ENCODE measurements at regions not wholly inside any gene's neighbourhood (a gene's known extent, or its start where the extent isn't known, plus 50 kb on each side); places are given as distances from the start of the nearest gene placed in this dataset.

DNA sequence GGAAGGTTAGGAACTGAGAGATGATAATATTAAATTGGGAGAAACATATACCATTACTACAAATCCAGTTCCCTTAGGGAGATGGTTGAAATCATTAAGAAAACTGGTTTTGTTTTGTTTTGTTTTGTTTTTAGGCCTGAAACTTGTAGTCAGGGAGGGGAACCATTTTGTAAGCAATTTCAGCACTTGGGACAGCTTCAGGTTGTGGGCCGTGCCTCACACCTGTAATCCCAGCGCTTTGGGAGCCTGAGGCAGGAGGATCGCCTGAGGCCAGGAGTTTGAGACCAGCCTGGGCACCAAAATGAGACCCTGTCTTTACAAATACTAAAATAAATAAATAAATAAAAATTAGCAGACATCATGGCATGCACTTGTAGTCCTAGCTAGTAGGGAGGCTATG is 694.3 kb upstream of the NR5A2 start:
- H3K4me1 ChIP-seq (ENCODE audit: control insufficient read depth in 2 of 2, insufficient read depth in 2 of 2, low read length in 2 of 2): no peaks in the 10 kb centered on the region
- H3K27me3 ChIP-seq (ENCODE audit: control insufficient read depth in 2 of 2, insufficient read depth in 2 of 2, low read length in 2 of 2): no peaks in the 10 kb centered on the region
- H3K4me3 ChIP-seq (ENCODE audit: low read length in 2 of 2): no peak overlapping the region
- no peak overlapping the region for H3K9ac ChIP-seq (ENCODE audit: low read depth in 1 of 2, low read length in 2 of 2)
- H3K36me3 ChIP-seq (ENCODE audit: control insufficient read depth in 2 of 2, insufficient read depth in 2 of 2, low read length in 2 of 2): no peaks in the 10 kb centered on the region
- H3K9me3 ChIP-seq (ENCODE audit: control insufficient read depth in 2 of 2, low read length in 2 of 2): no peaks in the 10 kb centered on the region
- no peak overlapping the region for H3K27ac ChIP-seq (ENCODE audit: low read depth in 2 of 2, low read length in 2 of 2)

- no peaks in the 10 kb centered on the region for H3K36me3 ChIP-seq (ENCODE audit: control insufficient read depth in 2 of 2, insufficient read depth in 2 of 2, low read length in 2 of 2)
- no peaks in the 10 kb centered on the region for H3K27me3 ChIP-seq (ENCODE audit: control insufficient read depth in 2 of 2, insufficient read depth in 2 of 2, low read length in 2 of 2)
- H3K4me3 ChIP-seq (ENCODE audit: low read length in 2 of 2): no peak overlapping the region
- no peak overlapping the region for H3K9ac ChIP-seq (ENCODE audit: low read depth in 1 of 2, low read length in 2 of 2)
- H3K27ac ChIP-seq (ENCODE audit: low read depth in 2 of 2, low read length in 2 of 2): no peak overlapping the region
- H3K4me1 ChIP-seq (ENCODE audit: control insufficient read depth in 2 of 2, insufficient read depth in 2 of 2, low read length in 2 of 2): no peaks in the 10 kb centered on the region
- H3K9me3 ChIP-seq (ENCODE audit: control insufficient read depth in 2 of 2, low read length in 2 of 2): no peaks in the 10 kb centered on the region
Measured at GRCh38 chr1:199335496-199335895, 692.0 kb upstream of the NR5A2 start.

DNA sequence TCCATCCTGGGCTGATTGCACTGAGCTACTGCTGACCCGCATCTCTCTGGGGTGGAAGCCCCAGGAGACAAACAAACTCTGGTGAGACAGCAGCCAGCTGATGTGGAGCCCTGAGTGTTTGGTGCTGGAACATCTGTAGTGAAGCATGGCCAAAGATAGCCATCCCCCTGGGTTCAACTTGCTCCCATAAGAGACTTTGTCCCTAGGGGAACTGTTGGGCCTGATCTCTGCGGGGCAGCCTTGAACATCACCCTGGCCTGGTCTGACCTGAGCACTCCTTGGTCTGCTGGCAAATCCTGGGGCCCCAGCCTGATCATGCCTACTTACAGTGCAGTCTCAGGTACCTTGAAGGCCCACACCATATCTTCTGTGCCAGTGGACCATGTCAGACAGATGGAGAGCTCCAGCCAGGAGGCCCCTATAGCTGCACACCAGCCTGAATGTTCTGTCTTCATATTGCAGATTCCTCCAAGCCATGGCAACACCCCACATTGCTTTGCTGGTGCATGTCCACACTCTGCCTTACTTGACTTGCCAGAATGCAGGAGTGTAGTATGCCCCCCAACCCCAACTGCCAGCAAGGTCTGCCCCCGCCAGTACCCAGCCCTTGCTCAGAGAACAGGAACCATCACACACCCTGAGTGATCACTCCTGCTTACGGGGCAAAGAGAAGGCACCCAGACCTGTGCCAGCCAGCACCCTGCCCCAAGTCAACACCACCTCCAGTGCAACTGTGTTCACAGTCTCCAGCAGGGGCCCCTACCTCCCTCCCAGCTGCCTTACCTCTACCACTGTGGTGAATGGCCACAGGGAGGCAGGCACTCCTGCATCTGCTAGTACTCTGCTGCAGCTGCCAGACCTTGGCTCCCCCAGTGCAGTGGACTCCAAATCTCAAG is 690.5 kb upstream of the NR5A2 start:
- Histone ChIP-seq H3K36me3 (ENCODE audit: control insufficient read depth in 2 of 2, insufficient read depth in 2 of 2, low read length in 2 of 2) (no peaks in the 10 kb centered on the region), H3K9ac (ENCODE audit: low read depth in 1 of 2, low read length in 2 of 2) (no peak overlapping the region), H3K27ac (ENCODE audit: low read depth in 2 of 2, low read length in 2 of 2) (no peak overlapping the region), H3K4me3 (ENCODE audit: low read length in 2 of 2) (no peak overlapping the region), H3K27me3 (ENCODE audit: control insufficient read depth in 2 of 2, insufficient read depth in 2 of 2, low read length in 2 of 2) (no peaks in the 10 kb centered on the region), H3K9me3 (ENCODE audit: control insufficient read depth in 2 of 2, low read length in 2 of 2) (no peaks in the 10 kb centered on the region), H3K4me1 (ENCODE audit: control insufficient read depth in 2 of 2, insufficient read depth in 2 of 2, low read length in 2 of 2) (no peaks in the 10 kb centered on the region)

DNA sequence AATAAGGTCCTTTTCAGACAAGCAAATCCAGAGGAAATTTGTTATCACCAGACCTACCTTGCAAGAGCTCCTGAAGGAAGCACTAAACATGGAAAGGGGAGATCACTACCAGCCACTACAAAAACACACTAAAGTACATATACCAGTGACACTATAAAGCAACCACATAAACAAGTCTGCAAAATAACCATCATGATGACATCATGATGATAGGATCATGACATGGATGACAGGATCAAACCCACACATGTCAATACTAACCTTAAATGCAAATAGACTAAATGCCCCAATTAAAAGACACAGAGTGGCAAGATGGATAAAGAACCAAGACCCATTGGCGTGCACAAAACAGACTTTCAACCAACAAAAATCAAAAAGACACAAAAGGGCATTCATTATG is 688.8 kb upstream of the NR5A2 start:
- Histone ChIP-seq H3K36me3 (ENCODE audit: control insufficient read depth in 2 of 2, insufficient read depth in 2 of 2, low read length in 2 of 2) (no peaks in the 10 kb centered on the region), H3K9ac (ENCODE audit: low read depth in 1 of 2, low read length in 2 of 2) (no peak overlapping the region), H3K4me3 (ENCODE audit: low read length in 2 of 2) (no peak overlapping the region), H3K27me3 (ENCODE audit: control insufficient read depth in 2 of 2, insufficient read depth in 2 of 2, low read length in 2 of 2) (no peaks in the 10 kb centered on the region), H3K4me1 (ENCODE audit: control insufficient read depth in 2 of 2, insufficient read depth in 2 of 2, low read length in 2 of 2) (no peaks in the 10 kb centered on the region), H3K9me3 (ENCODE audit: control insufficient read depth in 2 of 2, low read length in 2 of 2) (no peaks in the 10 kb centered on the region), H3K27ac (ENCODE audit: low read depth in 2 of 2, low read length in 2 of 2) (no peak overlapping the region)

- Histone ChIP-seq H3K4me3 (ENCODE audit: low read length in 2 of 2) (no peak overlapping the region), H3K36me3 (ENCODE audit: control insufficient read depth in 2 of 2, insufficient read depth in 2 of 2, low read length in 2 of 2) (no peaks in the 10 kb centered on the region), H3K27ac (ENCODE audit: low read depth in 2 of 2, low read length in 2 of 2) (no peak overlapping the region), H3K27me3 (ENCODE audit: control insufficient read depth in 2 of 2, insufficient read depth in 2 of 2, low read length in 2 of 2) (no peaks in the 10 kb centered on the region), H3K9ac (ENCODE audit: low read depth in 1 of 2, low read length in 2 of 2) (no peak overlapping the region), H3K4me1 (ENCODE audit: control insufficient read depth in 2 of 2, insufficient read depth in 2 of 2, low read length in 2 of 2) (no peaks in the 10 kb centered on the region), H3K9me3 (ENCODE audit: control insufficient read depth in 2 of 2, low read length in 2 of 2) (no peaks in the 10 kb centered on the region)
Measured at GRCh38 chr1:199352351-199352750, 675.2 kb upstream of the NR5A2 start.

DNA sequence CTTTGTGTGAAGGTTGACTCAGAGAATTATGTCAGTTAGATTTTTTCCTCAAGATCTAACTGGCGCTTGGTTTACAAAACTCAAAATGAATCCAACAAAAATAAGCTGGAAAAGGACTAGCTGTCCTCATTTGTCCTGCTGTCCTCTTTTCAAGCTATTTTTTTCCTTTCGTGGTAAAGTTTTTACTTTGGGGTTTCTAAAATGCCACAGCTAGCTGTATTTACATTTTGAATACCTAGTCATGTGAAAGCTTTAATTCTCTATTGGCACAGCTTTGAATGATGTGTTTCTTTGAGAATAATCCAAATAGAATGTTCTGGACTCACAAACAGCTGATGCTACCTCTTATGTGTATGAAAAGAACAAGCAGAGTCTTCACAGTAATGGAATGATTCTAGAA is 673.6 kb upstream of the NR5A2 start:
- Histone ChIP-seq H3K27ac (ENCODE audit: low read depth in 2 of 2, low read length in 2 of 2) (no peak overlapping the region), H3K9me3 (ENCODE audit: control insufficient read depth in 2 of 2, low read length in 2 of 2) (no peaks in the 10 kb centered on the region), H3K4me1 (ENCODE audit: control insufficient read depth in 2 of 2, insufficient read depth in 2 of 2, low read length in 2 of 2) (no peaks in the 10 kb centered on the region), H3K27me3 (ENCODE audit: control insufficient read depth in 2 of 2, insufficient read depth in 2 of 2, low read length in 2 of 2) (no peaks in the 10 kb centered on the region), H3K9ac (ENCODE audit: low read depth in 1 of 2, low read length in 2 of 2) (no peak overlapping the region), H3K36me3 (ENCODE audit: control insufficient read depth in 2 of 2, insufficient read depth in 2 of 2, low read length in 2 of 2) (no peaks in the 10 kb centered on the region), H3K4me3 (ENCODE audit: low read length in 2 of 2) (no peak overlapping the region)

- Histone ChIP-seq H3K9me3 (ENCODE audit: control insufficient read depth in 2 of 2, low read length in 2 of 2) (no peaks in the 10 kb centered on the region), H3K27ac (ENCODE audit: low read depth in 2 of 2, low read length in 2 of 2) (no peak overlapping the region), H3K27me3 (ENCODE audit: control insufficient read depth in 2 of 2, insufficient read depth in 2 of 2, low read length in 2 of 2) (no peaks in the 10 kb centered on the region), H3K4me1 (ENCODE audit: control insufficient read depth in 2 of 2, insufficient read depth in 2 of 2, low read length in 2 of 2) (no peaks in the 10 kb centered on the region), H3K9ac (ENCODE audit: low read depth in 1 of 2, low read length in 2 of 2) (no peak overlapping the region), H3K4me3 (ENCODE audit: low read length in 2 of 2) (no peak overlapping the region), H3K36me3 (ENCODE audit: control insufficient read depth in 2 of 2, insufficient read depth in 2 of 2, low read length in 2 of 2) (no peaks in the 10 kb centered on the region)
Measured at GRCh38 chr1:199356561-199356960, 670.9 kb upstream of the NR5A2 start.

DNA sequence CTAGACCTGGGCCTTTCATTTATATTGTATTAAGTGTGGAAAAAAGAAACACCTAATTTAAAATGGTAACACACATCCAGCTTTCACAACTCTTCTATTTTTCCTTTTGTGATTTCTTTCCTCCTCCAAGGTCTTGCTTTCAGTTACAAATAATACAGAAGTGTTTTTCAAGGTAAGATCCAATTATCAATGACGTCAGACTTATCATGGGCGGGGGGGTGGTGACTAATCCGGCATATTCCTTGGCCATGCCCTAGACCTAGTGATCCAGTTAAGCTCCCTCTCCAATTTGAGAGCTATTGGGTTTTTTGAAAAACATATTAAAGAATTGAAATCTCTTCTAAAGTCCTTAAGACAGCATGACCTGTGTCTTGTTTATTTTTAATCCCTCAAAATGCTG is 669.9 kb upstream of the NR5A2 start:
- Histone ChIP-seq H3K9ac (ENCODE audit: low read depth in 1 of 2, low read length in 2 of 2) (no peak overlapping the region), H3K27ac (ENCODE audit: low read depth in 2 of 2, low read length in 2 of 2) (no peak overlapping the region), H3K4me1 (ENCODE audit: control insufficient read depth in 2 of 2, insufficient read depth in 2 of 2, low read length in 2 of 2) (no peaks in the 10 kb centered on the region), H3K36me3 (ENCODE audit: control insufficient read depth in 2 of 2, insufficient read depth in 2 of 2, low read length in 2 of 2) (no peaks in the 10 kb centered on the region), H3K27me3 (ENCODE audit: control insufficient read depth in 2 of 2, insufficient read depth in 2 of 2, low read length in 2 of 2) (no peaks in the 10 kb centered on the region), H3K9me3 (ENCODE audit: control insufficient read depth in 2 of 2, low read length in 2 of 2) (no peaks in the 10 kb centered on the region), H3K4me3 (ENCODE audit: low read length in 2 of 2) (no peak overlapping the region)

GRCh38 chr1:199362996-199363395 is 664.5 kb upstream of the NR5A2 start:
- Histone ChIP-seq H3K4me1 (ENCODE audit: control insufficient read depth in 2 of 2, insufficient read depth in 2 of 2, low read length in 2 of 2) (no peaks in the 10 kb centered on the region), H3K36me3 (ENCODE audit: control insufficient read depth in 2 of 2, insufficient read depth in 2 of 2, low read length in 2 of 2) (no peaks in the 10 kb centered on the region), H3K4me3 (ENCODE audit: low read length in 2 of 2) (no peak overlapping the region), H3K9ac (ENCODE audit: low read depth in 1 of 2, low read length in 2 of 2) (no peak overlapping the region), H3K27me3 (ENCODE audit: control insufficient read depth in 2 of 2, insufficient read depth in 2 of 2, low read length in 2 of 2) (no peaks in the 10 kb centered on the region), H3K27ac (ENCODE audit: low read depth in 2 of 2, low read length in 2 of 2) (no peak overlapping the region), H3K9me3 (ENCODE audit: control insufficient read depth in 2 of 2, low read length in 2 of 2) (no peaks in the 10 kb centered on the region)

DNA sequence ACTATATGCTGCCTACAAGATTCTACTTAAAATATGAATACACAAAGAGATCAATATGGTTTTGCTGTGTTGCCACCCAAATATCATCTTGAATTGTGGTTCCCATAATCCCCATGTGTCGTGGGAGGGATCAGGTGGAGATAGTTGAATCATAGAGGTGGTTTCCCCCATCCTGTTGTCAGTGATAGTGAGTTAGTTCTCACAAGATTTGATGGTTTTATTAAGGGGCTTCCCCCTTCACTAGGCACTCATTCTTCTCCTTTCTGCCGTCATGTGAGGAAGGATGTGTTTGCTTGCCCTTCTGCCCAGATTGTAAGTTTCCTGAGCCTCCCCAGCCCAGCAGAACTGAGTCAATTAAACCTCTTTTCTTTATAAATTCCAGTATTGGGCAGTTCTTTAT is 654.4 kb upstream of the NR5A2 start:
- Histone ChIP-seq H3K36me3 (ENCODE audit: control insufficient read depth in 2 of 2, insufficient read depth in 2 of 2, low read length in 2 of 2) (no peaks in the 10 kb centered on the region), H3K4me3 (ENCODE audit: low read length in 2 of 2) (no peak overlapping the region), H3K4me1 (ENCODE audit: control insufficient read depth in 2 of 2, insufficient read depth in 2 of 2, low read length in 2 of 2) (no peaks in the 10 kb centered on the region), H3K27me3 (ENCODE audit: control insufficient read depth in 2 of 2, insufficient read depth in 2 of 2, low read length in 2 of 2) (no peaks in the 10 kb centered on the region), H3K27ac (ENCODE audit: low read depth in 2 of 2, low read length in 2 of 2) (no peak overlapping the region), H3K9me3 (ENCODE audit: control insufficient read depth in 2 of 2, low read length in 2 of 2) (peaks cover 0 to 4% of the 10 kb centered on the region in 2 donors), H3K9ac (ENCODE audit: low read depth in 1 of 2, low read length in 2 of 2) (no peak overlapping the region)

Measured in mucosa of rectum (tissue), 2 donors.